GM13977 (cell line): ENCODE measurements at regions not wholly inside any gene's neighbourhood (a gene's known extent, or its start where the extent isn't known, plus 50 kb on each side); places are given as distances from the start of the nearest gene placed in this dataset.

Source experiments
- DNase-seq: peaks from one replicate; pipeline ENCODE4 v3.0.0; 2012; ENCODE audit warnings: low spot score
- in situ Hi-C: fragments of 300-500 bp; cut with MboI; formaldehyde crosslinking; loops from one replicate; pipeline ENCODE4 v1.12.0; 2022; ENCODE audit warnings: low sequenced_read_pairs, low pct_unique_long_range_greater_than_20kb, mixed read lengths, inconsistent platforms; ENCODE audit not compliant: unreplicated experiment
- TF ChIP-seq, protein P1 (sequence below): IDR thresholded peaks from 2 replicates; pipeline ENCODE4 v1.5.1; 2012; ENCODE audit warnings: mild to moderate bottlenecking, control low read depth; ENCODE audit not compliant: insufficient read depth; ENCODE audit errors: extremely low read depth, missing control alignments

DNA sequence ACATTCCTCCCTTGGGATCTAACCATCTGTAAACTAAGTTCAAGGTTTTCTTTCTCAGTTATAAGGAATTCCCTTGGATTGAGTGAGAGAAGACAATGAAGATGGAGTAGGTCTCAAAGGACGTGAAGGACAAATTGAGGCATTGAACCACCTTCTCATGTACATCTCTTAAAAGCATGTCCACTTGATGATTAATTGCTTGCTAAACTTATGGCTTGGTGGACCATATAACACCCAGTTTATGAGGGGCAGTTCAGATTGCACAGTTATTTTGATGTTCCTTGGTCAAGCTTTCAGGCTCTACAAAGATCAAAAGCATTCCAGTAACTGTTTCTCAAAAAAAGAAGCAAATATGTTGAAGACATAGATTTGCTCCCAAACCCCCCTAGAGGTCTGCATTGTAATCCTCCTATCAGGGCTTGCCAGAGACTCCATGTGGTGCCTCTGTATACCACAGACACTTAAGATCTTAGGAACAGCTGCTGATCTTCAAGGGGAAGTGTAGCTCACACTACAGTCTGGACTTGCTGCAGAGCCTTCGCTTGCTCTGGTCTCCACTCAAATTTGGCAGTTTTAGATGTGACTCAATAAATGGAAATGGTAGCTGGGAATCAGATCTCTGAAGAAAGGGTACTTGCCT, 56.9 kb upstream of the ALDH1A1 start:
- no peak for DNase-seq
- in situ Hi-C loops, result no loop called here
- TF ChIP-seq, protein P1, sequence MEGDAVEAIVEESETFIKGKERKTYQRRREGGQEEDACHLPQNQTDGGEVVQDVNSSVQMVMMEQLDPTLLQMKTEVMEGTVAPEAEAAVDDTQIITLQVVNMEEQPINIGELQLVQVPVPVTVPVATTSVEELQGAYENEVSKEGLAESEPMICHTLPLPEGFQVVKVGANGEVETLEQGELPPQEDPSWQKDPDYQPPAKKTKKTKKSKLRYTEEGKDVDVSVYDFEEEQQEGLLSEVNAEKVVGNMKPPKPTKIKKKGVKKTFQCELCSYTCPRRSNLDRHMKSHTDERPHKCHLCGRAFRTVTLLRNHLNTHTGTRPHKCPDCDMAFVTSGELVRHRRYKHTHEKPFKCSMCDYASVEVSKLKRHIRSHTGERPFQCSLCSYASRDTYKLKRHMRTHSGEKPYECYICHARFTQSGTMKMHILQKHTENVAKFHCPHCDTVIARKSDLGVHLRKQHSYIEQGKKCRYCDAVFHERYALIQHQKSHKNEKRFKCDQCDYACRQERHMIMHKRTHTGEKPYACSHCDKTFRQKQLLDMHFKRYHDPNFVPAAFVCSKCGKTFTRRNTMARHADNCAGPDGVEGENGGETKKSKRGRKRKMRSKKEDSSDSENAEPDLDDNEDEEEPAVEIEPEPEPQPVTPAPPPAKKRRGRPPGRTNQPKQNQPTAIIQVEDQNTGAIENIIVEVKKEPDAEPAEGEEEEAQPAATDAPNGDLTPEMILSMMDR, result no peak

DNA sequence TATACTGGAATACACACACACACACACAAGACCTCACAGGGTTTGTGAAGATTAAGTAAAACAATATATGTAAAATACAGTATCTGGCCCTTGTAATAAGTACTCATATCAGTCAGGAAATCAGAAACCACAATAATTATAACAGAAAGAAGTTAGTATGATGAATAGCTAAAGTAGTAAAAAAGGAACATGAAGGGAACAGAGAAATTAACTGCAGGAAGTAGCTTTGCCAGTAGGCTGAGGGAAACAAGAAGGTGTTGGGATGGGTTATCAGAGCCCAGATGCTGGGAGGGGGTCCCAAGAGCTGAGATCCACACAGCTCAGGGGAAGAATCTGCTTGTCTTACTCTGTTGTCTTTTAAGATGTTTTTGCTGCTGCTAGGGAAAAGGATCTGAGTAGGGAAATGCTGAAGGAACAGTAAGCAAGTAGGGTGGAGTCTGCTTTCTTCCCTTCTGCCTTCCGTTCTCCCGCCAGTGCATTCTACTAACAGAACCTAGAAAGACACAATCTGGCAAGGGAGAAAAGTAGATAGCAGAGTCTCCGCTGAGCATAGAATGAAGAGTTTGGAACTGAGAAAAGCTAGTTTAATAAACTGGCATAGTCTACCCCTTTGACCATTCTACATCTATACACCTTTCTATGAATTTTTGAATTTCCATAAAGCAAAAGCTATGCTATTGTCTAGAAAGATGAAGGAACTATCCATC, 55.3 kb upstream of the ALDH1A1 start:
- TF ChIP-seq, protein P1, result no peak
- in situ Hi-C loops, result no loop called here
- DNase-seq, result no peak

DNA sequence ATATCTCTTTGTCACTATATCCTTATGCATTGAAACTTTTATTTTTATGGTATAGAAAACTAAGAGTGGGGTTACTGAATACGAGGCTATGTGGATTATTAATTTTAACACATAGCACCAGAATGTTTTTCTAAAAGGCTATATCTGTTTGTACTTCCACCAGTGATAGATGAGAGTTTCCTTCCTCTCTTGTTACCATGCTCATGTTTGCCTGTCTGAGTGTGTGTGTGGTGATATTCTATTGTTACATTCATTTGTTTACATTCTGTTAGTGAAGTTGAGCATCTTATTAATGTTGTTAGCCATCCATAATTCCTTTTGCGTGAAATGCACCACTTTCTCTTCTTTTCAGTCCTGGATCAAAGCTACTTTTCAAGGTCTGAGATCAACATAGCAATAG, 54.1 kb upstream of the ALDH1A1 start:
- TF ChIP-seq, protein P1, result no peak
- DNase-seq, result no peak
- in situ Hi-C loops, result no loop called here
